SJCRH30 (cell line): ENCODE measurements at regions not wholly inside any gene's neighbourhood (a gene's known extent, or its start where the extent isn't known, plus 50 kb on each side); places are given as distances from the start of the nearest gene placed in this dataset.

ENCODE experiments used
- DNase-seq, 2 experiments: peaks; one replicate each; pipeline ENCODE4 v3.0.0-alpha.2; 2015 to 2020
- H3K27ac ChIP-seq: fragments of 250-450 bp; sonication (Bioruptor Pico); 2 replicates; pipeline ENCODE4 v1.5.1; 2020; ENCODE audit warnings: mild to moderate bottlenecking, moderate library complexity
- H3K27me3 ChIP-seq: fragments of 250-450 bp; sonication (Bioruptor Pico); 2 replicates; pipeline ENCODE4 v1.5.1; 2020; ENCODE audit warnings: mild to moderate bottlenecking, moderate library complexity
- H3K36me3 ChIP-seq: fragments of 250-450 bp; sonication (Bioruptor Pico); 2 replicates; pipeline ENCODE4 v1.5.1; 2020; ENCODE audit warnings: mild to moderate bottlenecking, moderate library complexity
- H3K4me1 ChIP-seq: fragments of 250-450 bp; sonication (Bioruptor Pico); 2 replicates; pipeline ENCODE4 v1.5.1; 2020; ENCODE audit warnings: mild to moderate bottlenecking, moderate library complexity
- H3K4me3 ChIP-seq: fragments of 250-450 bp; sonication (Bioruptor Pico); 2 replicates; pipeline ENCODE4 v1.5.1; 2020; ENCODE audit warnings: mild to moderate bottlenecking, moderate library complexity
- H3K9me3 ChIP-seq: fragments of 250-450 bp; sonication (Bioruptor Pico); replicated peaks from 2 replicates; pipeline ENCODE4 v1.5.1; 2020; ENCODE audit warnings: mild to moderate bottlenecking, moderate library complexity

GRCh38 chr4:155616117-155616516, 50.5 kb upstream of the GUCY1A1 start:
- no peaks in the 10 kb centered on the region for H3K27me3 ChIP-seq
- DNase-seq = no peak
- H3K27ac ChIP-seq = no peak overlapping the region
- no peaks in the 10 kb centered on the region for H3K36me3 ChIP-seq
- H3K4me1 ChIP-seq = no peaks in the 10 kb centered on the region
- H3K9me3 ChIP-seq = no peaks in the 10 kb centered on the region
- no peak overlapping the region for H3K4me3 ChIP-seq

DNA sequence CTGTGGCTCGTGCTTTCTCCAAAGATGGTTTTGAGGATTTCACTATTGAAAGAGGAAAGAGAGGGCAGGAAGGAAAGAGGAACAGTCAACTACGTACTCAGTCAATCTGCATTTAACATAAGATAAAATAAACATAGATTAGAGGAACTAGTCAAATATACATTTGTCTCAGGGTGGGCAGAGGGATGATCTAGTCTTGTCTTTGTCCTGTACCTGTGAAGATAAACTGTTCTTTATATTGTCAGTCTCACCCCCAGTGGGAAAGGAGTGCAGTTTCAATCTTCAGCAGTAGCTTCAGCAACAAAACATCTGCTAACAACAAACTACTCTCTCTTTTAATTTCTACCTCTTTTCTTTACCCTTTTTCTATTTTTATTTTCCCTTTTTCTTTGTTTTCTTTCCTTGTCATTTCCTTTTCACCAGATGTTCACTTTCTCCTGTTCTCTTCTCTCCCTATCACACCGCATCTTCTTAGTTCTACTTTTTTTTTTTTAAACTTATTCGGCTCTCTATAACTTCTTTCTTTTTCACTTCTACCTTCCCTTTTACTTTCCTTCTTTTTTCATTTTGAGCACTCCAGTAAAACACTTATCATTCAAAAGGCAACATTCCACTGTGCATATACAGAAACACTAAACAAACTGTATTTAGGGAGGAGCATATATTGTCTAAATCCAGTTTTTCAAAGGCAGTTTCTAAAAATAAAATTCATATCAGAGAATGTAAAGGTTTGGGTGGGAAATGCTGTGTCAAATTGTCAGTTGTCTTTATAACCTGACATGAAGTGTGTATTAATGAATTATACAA, 51.4 kb upstream of the GUCY1A1 start:
- Histone ChIP-seq H3K27ac (no peak overlapping the region), H3K4me3 (no peak overlapping the region), H3K9me3 (no peaks in the 10 kb centered on the region), H3K36me3 (no peaks in the 10 kb centered on the region), H3K4me1 (no peaks in the 10 kb centered on the region), H3K27me3 (no peaks in the 10 kb centered on the region)
- DNase-seq = no peak

DNA sequence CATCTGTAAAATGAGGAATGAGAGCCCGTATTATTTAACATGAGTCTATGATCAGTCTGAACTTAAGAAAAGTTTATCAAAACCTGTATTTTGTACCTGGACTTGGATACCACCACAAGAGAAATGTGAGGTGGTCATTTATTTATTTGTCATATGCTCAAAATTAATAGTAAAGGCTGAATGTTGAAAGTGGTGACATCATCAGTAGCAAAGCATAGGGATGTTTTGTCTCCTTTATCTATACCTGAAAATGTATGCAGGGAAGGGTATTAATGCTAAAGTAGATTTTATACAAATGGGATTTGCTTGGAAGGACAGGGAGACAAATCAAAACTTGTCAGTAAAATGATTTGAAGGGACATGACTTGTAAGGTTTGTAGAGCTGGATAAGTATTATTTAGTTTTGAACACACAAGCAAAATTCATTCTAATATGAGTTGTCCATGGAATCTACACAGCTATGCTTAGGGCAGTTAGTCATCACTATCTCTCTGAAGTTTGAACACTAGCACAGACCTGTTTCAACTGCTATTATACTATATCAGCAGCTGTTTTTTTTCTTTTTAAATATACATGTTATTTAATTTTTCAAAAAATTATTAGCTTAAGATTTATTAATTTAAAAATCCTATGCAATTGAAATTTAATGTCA, 52.4 kb upstream of the GUCY1A1 start:
- H3K27ac ChIP-seq = no peak overlapping the region
- H3K4me1 ChIP-seq = no peaks in the 10 kb centered on the region
- no peak for DNase-seq
- no peak overlapping the region for H3K4me3 ChIP-seq
- H3K9me3 ChIP-seq = no peaks in the 10 kb centered on the region
- no peaks in the 10 kb centered on the region for H3K27me3 ChIP-seq
- H3K36me3 ChIP-seq = no peaks in the 10 kb centered on the region

- H3K27ac ChIP-seq = no peak overlapping the region
- no peaks in the 10 kb centered on the region for H3K4me1 ChIP-seq
- DNase-seq = no peak
- no peaks in the 10 kb centered on the region for H3K9me3 ChIP-seq
- no peaks in the 10 kb centered on the region for H3K27me3 ChIP-seq
- no peaks in the 10 kb centered on the region for H3K36me3 ChIP-seq
- no peak overlapping the region for H3K4me3 ChIP-seq
Observed at GRCh38 chr4:155612074-155612473, 54.6 kb upstream of the GUCY1A1 start.

GRCh38 chr4:155611501-155611900, 55.1 kb upstream of the GUCY1A1 start:
- Histone ChIP-seq H3K27me3 (no peaks in the 10 kb centered on the region), H3K4me3 (no peak overlapping the region), H3K4me1 (no peaks in the 10 kb centered on the region), H3K27ac (no peak overlapping the region), H3K36me3 (no peaks in the 10 kb centered on the region), H3K9me3 (no peaks in the 10 kb centered on the region)
- DNase-seq = no peak

DNA sequence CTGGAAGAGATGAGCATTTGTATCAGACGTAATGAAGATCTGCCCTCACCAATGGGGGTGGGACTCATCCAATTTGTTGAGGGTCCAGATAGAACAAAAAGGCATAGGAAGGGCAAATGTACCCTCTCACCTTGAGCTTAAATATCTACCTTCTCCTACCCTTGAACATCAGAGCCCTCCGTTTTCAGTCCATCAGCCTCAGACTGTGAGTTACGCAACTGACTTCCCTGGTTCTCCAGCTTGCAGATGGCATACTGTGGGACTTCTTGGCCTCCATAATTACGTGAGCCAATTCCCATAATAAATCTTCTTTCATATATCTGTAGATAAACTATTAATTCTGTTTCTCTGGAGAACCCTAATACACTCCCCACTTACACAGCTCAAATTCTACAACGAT, 56.5 kb upstream of the GUCY1A1 start:
- no peak for DNase-seq
- Histone ChIP-seq H3K4me1 (no peaks in the 10 kb centered on the region), H3K27me3 (no peaks in the 10 kb centered on the region)

DNA sequence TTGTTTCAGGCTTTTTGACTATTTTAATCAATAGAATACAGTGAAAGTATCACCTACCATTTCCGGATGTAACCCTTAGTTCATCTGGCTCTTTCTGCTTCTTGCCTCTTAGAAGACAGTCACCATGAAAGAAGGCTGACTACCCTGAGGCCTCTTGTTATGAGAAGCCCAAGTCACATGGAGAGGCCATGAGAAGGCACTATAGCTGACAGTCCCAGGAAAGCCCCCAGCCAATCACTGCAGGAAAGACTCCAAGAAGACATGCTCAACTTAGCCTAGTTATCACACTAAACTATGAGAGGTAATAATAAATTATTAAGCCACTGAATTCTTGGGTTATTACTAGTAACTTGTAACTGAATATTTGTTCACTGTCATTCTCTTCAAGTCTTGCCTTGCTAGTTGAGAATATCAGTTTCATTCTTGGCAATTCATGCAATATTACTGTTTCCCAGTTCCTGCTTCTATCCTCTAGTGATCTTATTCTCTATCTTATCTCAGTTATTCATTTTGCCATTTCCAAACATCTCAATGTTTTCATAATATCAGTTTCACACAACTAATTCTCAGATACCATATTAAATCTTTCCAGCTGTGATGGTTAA, 57.1 kb upstream of the GUCY1A1 start:
- H3K36me3 ChIP-seq = no peaks in the 10 kb centered on the region
- H3K9me3 ChIP-seq = no peaks in the 10 kb centered on the region
- H3K27me3 ChIP-seq = no peaks in the 10 kb centered on the region
- H3K27ac ChIP-seq = no peak overlapping the region
- no peaks in the 10 kb centered on the region for H3K4me1 ChIP-seq
- no peak overlapping the region for H3K4me3 ChIP-seq
- no peak for DNase-seq

More for the DNA sequence above, 56.5 kb upstream of the GUCY1A1 start:
- Histone ChIP-seq H3K4me3 (no peak overlapping the region), H3K27ac (no peak overlapping the region), H3K9me3 (no peaks in the 10 kb centered on the region), H3K36me3 (no peaks in the 10 kb centered on the region)

DNA sequence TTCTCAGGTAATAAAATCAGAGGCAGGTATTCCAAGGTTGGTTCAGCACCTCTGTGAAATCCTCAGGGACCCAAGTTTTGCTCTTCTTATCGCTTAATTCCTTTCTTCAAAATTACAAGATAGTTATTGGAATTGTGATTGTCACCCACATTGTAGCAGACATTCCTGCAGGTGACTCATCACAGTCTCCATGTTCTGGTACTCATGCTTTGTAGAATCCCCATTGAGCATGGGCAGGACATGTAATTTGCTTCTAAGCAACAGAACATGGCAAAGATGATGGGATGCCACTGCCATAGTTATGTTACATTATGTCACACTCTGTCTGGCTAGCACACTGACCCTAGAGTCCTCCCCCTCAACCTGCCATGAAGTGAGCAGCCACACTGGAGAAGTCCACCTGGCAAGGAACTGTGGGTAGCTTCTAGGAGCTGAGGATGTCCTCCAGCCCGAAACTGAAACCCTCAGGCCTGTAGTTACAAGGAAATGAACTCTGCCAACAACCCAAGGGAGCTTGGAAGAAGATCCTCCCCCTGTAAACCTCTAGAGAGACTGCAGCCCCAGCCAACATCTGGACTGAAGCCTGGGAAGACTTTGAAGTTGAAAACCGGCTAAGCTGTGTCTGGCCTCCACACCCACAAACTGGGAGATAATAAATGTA, 58.3 kb upstream of the GUCY1A1 start:
- Histone ChIP-seq H3K27ac (no peak overlapping the region), H3K27me3 (no peaks in the 10 kb centered on the region), H3K4me1 (no peaks in the 10 kb centered on the region), H3K36me3 (no peaks in the 10 kb centered on the region), H3K9me3 (no peaks in the 10 kb centered on the region), H3K4me3 (no peak overlapping the region)
- no peak for DNase-seq

DNA sequence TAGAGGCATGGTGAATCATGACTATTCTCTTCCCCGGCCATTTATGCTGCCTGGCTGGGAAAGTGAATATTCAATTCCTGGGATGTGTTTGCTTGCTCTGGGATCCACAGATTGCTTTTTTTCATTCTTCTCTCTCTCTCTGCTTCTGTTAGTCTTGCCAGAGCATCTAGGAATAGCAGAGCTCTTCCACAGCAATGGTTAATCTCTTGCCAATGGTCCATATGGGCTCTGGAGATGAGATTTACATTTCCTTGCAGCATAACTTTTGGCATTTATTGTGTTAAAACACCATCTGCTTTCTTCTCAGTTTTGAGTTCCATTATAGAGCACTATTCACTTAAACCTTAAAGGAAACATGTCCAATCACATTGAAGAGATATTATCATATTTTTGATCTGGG, 59.2 kb upstream of the GUCY1A1 start:
- H3K27me3 ChIP-seq = no peaks in the 10 kb centered on the region
- H3K36me3 ChIP-seq = no peaks in the 10 kb centered on the region
- H3K27ac ChIP-seq = no peak overlapping the region
- no peak for DNase-seq
- H3K4me3 ChIP-seq = no peak overlapping the region
- H3K4me1 ChIP-seq = no peaks in the 10 kb centered on the region
- no peaks in the 10 kb centered on the region for H3K9me3 ChIP-seq

DNA sequence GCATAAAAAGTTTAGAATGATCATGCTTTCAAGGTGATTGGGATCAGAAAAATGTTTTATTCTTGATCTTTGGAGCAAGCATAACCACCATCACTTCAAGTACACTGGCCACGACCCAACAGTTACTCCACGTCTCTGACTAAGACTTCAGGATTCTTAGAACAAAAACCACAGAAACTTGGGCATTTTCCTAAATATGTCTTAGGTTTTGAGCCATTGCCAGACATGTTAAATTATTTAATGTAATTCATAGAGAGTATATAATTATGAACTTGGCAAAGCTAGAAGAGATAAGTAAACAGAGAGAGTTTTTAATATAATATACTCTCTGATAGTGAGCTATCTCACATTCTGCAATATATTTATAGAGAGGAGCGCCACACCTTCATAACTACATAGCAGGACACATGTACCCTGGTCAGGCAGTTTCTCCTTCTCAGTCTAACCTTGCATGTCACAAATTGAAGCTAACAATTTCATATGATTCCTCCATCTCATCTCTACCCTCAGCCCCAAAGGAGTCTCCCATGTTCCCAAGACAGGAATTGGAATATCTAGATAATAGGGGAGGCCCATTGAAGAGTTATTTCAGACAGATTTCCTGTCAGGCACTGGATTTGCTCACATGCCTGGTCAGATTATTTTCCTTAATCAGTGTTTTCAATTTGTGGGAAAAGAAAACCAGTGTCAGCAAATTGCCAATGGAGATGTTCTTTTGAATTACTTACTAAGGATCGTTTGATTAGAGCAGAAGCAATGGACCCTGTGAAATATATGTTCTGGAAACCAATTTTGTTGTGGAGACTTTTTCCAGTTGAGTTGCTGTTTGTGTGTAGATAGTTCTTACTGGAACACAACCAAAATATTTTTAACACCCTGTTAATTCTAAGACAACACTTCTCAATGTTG, 61.7 kb upstream of the GUCY1A1 start:
- H3K9me3 ChIP-seq = no peaks in the 10 kb centered on the region
- no peaks in the 10 kb centered on the region for H3K36me3 ChIP-seq
- no peaks in the 10 kb centered on the region for H3K27me3 ChIP-seq
- DNase-seq = no peak
- H3K4me3 ChIP-seq = no peak overlapping the region
- H3K27ac ChIP-seq = no peak overlapping the region
- no peaks in the 10 kb centered on the region for H3K4me1 ChIP-seq

DNA sequence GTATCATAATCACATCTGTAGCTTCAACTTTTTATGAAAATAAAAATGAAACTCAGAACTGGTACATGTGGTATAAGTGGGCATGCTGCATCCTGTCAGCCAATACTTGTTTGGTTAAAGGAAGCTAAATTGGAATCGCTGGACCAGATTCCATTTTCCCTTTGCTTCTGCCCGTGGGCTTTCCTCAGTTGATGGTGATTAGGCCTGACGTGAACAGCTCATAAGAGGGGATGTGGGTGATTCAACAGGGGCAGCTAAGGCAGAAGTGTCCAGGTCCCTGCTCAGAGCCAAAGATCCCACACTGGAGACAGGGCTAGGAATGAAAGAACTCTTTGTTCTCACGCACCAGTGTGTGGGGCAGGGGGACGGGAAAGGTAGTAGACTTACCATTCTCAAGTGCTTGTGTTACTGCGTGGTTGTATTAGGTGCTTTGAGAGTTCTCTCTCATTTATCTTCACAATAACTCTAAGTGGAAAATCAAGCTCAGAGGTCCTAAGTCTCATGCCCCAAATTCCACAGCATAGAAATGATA, 63.2 kb upstream of the GUCY1A1 start:
- DNase-seq = peak in 1 of 2 experiments; percentile 12
- no peak overlapping the region for H3K27ac ChIP-seq
- H3K9me3 ChIP-seq = no peaks in the 10 kb centered on the region
- H3K4me1 ChIP-seq = no peaks in the 10 kb centered on the region
- no peaks in the 10 kb centered on the region for H3K36me3 ChIP-seq
- no peaks in the 10 kb centered on the region for H3K27me3 ChIP-seq
- H3K4me3 ChIP-seq = no peak overlapping the region

GRCh38 chr4:155602351-155603140, 64.1 kb upstream of the GUCY1A1 start:
- no peaks in the 10 kb centered on the region for H3K36me3 ChIP-seq
- no peaks in the 10 kb centered on the region for H3K9me3 ChIP-seq
- no peak overlapping the region for H3K27ac ChIP-seq
- DNase-seq = no peak
- H3K4me1 ChIP-seq = no peaks in the 10 kb centered on the region
- no peaks in the 10 kb centered on the region for H3K27me3 ChIP-seq
- no peak overlapping the region for H3K4me3 ChIP-seq

DNA sequence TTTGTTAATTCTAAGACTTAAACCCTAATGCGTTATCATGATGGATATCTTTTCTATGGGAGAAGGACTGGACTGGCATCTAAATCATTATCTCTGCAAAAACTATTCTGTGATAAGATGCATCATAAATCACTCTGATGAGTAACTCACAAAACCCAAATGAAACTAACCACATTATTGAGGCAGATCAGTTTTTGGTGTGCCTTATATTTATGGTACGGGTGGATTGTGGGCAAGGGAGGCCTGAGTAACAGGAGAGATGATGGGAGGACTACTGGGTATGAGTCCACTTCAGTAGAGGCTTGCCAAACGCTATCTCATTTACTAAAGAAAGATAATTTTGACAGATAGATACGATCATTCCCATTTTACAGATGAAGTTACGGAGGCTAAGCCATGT, 66.4 kb upstream of the GUCY1A1 start:
- no peaks in the 10 kb centered on the region for H3K4me1 ChIP-seq

More for the DNA sequence above, 66.4 kb upstream of the GUCY1A1 start:
- no peak overlapping the region for H3K4me3 ChIP-seq
- no peak for DNase-seq
- H3K27me3 ChIP-seq = no peaks in the 10 kb centered on the region
- no peaks in the 10 kb centered on the region for H3K36me3 ChIP-seq
- H3K27ac ChIP-seq = no peak overlapping the region
- no peaks in the 10 kb centered on the region for H3K9me3 ChIP-seq
